Fibroblast of lung (primary cell): ENCODE measurements at regions not wholly inside any gene's neighbourhood (a gene's known extent, or its start where the extent isn't known, plus 50 kb on each side); places are given as distances from the start of the nearest gene placed in this dataset.
A peak's percentile ranks its signal among the peaks of the same experiment; 100 is the strongest.

ENCODE experiments used
- DNase-seq, 2 donors: peaks; one replicate each; pipeline versions ENCODE4 v3.0.0 to v3.0.0-alpha.2; 2010; ENCODE audit warnings: low read depth in 2 of 2
- H2AFZ ChIP-seq: 2 replicates; pipeline ENCODE4 v1.5.1; 2012; ENCODE audit warnings: low read length, control low read depth, inconsistent platforms
- H3K27ac ChIP-seq: 2 replicates; pipeline ENCODE4 v1.5.1; 2011; ENCODE audit warnings: low read length, control low read depth; ENCODE audit not compliant: insufficient read depth
- H3K27me3 ChIP-seq: 2 replicates; pipeline ENCODE4 v1.5.1; 2011; ENCODE audit warnings: mild to moderate bottlenecking, low read length; ENCODE audit not compliant: control insufficient read depth, insufficient read depth
- H3K36me3 ChIP-seq: 2 replicates; pipeline ENCODE4 v1.5.1; 2011; ENCODE audit warnings: low read length; ENCODE audit not compliant: control insufficient read depth, insufficient read depth
- H3K4me1 ChIP-seq: 2 replicates; pipeline ENCODE4 v1.5.1; 2011; ENCODE audit warnings: low read length; ENCODE audit not compliant: control insufficient read depth, insufficient read depth; ENCODE audit errors: extremely low read depth
- H3K4me2 ChIP-seq: 2 replicates; pipeline ENCODE4 v1.5.1; 2011; ENCODE audit warnings: low read length, control low read depth; ENCODE audit not compliant: insufficient read depth; ENCODE audit errors: extremely low read depth
- H3K4me3 ChIP-seq, 4 experiments: fragments of 200-600 bp in 1 of 4; sonication (generic) in 1 of 4; replicated peaks in 1 of 4; 2 replicates each; pipeline ENCODE4 v1.5.1; 2011 to 2016; ENCODE audit warnings: low read length in 4 of 4, low read depth in 3 of 4, mild to moderate bottlenecking in 3 of 4, control low read depth in 2 of 4, inconsistent platforms in 1 of 4, mixed read lengths in 1 of 4; ENCODE audit not compliant: insufficient read depth in 1 of 4; ENCODE audit errors: control extremely low read depth in 1 of 4
- H3K79me2 ChIP-seq: 2 replicates; pipeline ENCODE4 v1.5.1; 2012; ENCODE audit warnings: mild to moderate bottlenecking, low read length, inconsistent platforms; ENCODE audit not compliant: control insufficient read depth, insufficient read depth
- H3K9ac ChIP-seq: 2 replicates; pipeline ENCODE4 v1.5.1; 2011; ENCODE audit warnings: mild to moderate bottlenecking, low read length, control low read depth; ENCODE audit not compliant: insufficient read depth
- H3K9me3 ChIP-seq: 2 replicates; pipeline ENCODE4 v1.5.1; 2012; ENCODE audit warnings: low read depth, low read length; ENCODE audit not compliant: control insufficient read depth, insufficient read depth
- H4K20me1 ChIP-seq: 2 replicates; pipeline ENCODE4 v1.5.1; 2011; ENCODE audit warnings: low read length; ENCODE audit not compliant: control insufficient read depth, insufficient read depth; ENCODE audit errors: extremely low read depth
- EZH2 ChIP-seq: IDR thresholded peaks from 2 replicates; pipeline ENCODE4 v1.5.1; 2012; ENCODE audit warnings: low read length, control low read depth, mild to moderate bottlenecking; ENCODE audit errors: missing control alignments
- TF ChIP-seq, protein P1 (sequence below), 2 donors: IDR thresholded peaks in 1 of 2; conservative IDR thresholded peaks in 1 of 2; 1 replicate in 1 of 2; 2 replicates in 1 of 2; pipeline ENCODE4 v1.5.1; 2011 to 2012; ENCODE audit warnings: low read length in 2 of 2, control low read depth in 1 of 2, inconsistent platforms in 1 of 2, low read depth in 1 of 2, mild to moderate bottlenecking in 1 of 2

DNA sequence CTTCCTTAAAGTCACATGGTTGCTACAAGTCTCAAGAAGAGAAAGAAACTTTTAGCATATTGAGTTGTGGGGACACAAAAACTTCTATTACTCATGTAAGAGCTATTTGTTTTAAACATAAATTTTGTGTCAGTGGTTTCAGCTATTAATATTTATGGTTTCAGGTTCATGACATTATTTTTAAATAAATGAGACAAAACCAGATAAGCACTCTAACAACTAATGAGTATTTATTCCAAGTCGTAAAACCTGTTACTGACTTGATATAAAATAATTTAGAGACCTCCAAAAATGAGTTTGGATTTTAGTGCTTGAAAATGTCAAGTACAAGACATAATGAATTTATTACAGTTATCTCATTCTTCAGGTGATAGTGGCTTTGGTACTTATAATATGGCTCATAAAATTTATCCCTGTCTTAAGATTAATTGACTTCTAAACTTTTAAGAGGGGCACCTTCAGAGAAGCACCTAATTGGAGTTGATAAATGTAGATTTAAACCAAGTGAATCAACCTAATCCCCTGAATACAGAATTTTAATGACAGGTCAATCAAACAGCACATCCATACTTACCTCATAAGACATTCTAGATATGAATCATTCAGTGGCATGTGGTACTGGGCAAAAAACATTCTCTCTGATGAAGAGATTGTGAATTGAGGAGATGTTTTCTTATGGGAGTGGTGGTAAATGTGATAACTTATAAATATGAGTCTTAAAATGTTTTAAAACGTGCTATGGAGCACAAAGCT is 167.7 kb upstream of the PTGFR start:
- Histone ChIP-seq H3K4me2 (no peak overlapping the region), H2AFZ (no peak overlapping the region), H3K36me3 (no peaks in the 10 kb centered on the region), H3K9me3 (no peaks in the 10 kb centered on the region), H3K27me3 (no peaks in the 10 kb centered on the region), H3K4me3 (no peak overlapping the region), H3K27ac (no peak overlapping the region), H3K9ac (no peak overlapping the region), H3K79me2 (no peaks in the 10 kb centered on the region), H3K4me1 (no peaks in the 10 kb centered on the region), H4K20me1 (no peaks in the 10 kb centered on the region)
- TF ChIP-seq, protein P1, sequence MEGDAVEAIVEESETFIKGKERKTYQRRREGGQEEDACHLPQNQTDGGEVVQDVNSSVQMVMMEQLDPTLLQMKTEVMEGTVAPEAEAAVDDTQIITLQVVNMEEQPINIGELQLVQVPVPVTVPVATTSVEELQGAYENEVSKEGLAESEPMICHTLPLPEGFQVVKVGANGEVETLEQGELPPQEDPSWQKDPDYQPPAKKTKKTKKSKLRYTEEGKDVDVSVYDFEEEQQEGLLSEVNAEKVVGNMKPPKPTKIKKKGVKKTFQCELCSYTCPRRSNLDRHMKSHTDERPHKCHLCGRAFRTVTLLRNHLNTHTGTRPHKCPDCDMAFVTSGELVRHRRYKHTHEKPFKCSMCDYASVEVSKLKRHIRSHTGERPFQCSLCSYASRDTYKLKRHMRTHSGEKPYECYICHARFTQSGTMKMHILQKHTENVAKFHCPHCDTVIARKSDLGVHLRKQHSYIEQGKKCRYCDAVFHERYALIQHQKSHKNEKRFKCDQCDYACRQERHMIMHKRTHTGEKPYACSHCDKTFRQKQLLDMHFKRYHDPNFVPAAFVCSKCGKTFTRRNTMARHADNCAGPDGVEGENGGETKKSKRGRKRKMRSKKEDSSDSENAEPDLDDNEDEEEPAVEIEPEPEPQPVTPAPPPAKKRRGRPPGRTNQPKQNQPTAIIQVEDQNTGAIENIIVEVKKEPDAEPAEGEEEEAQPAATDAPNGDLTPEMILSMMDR (conservative IDR thresholded peaks at IDR 0.05 in 1 of 2, IDR thresholded peaks at IDR 0.05 in 1 of 2; ENCODE audit: low read depth in 1 of 2, low read length in 2 of 2) = no peak
- TF ChIP-seq EZH2 = no peak
- DNase-seq = peak; percentile 12 to 58

DNA sequence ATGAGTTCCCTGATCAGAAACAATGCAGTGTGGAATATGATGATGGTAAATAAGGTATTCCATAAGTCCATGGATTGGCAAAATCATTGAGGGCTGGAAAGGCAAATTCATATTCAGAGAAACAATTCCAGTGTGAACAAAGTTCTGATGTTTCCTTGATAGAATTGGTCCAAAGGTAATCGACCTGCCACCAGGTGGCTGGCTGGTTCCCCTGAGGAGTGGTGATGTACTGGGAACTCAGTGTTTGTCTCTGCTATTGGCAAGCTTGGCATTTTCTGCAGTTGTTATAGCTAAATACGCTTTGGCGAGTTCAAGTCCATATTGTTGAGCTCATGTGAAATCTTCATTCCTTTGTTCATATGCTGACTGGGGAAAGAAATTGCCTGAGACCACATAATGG is 165.5 kb upstream of the PTGFR start:
- Histone ChIP-seq H3K4me3 (no peak overlapping the region), H4K20me1 (no peaks in the 10 kb centered on the region), H3K36me3 (no peaks in the 10 kb centered on the region), H3K79me2 (no peaks in the 10 kb centered on the region), H3K4me2 (no peak overlapping the region), H3K27ac (no peak overlapping the region), H3K9ac (no peak overlapping the region), H3K27me3 (no peaks in the 10 kb centered on the region), H3K9me3 (no peaks in the 10 kb centered on the region), H3K4me1 (no peaks in the 10 kb centered on the region), H2AFZ (no peak overlapping the region)
- TF ChIP-seq EZH2 = no peak
- TF ChIP-seq, protein P1 (conservative IDR thresholded peaks at IDR 0.05 in 1 of 2, IDR thresholded peaks at IDR 0.05 in 1 of 2; ENCODE audit: low read depth in 1 of 2, low read length in 2 of 2) = no peak
- no peak for DNase-seq

DNA sequence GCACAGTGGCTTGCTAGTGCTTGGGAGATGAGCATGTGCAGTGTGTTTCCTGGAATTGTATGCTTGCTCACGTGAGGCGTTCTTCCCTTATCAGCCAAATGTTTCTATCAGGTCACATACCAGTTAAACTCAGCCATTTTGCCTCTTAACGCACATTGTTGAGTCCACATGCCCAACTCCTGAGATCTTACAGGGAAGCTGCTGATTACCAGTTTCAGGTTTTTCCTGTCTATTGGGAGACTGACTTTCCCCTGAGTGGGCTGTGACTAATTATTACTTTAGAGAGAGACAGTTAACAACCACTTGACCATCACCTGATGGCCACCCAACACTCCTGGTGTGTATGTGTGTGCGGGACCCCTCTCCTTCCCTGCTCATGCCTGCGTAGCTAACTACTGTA is 161.3 kb upstream of the PTGFR start:
- H3K27ac ChIP-seq = no peak overlapping the region
- H3K4me1 ChIP-seq = no peaks in the 10 kb centered on the region
- DNase-seq = no peak
- no peak overlapping the region for H3K4me2 ChIP-seq
- H3K4me3 ChIP-seq = no peak overlapping the region
- no peaks in the 10 kb centered on the region for H3K27me3 ChIP-seq
- TF ChIP-seq, protein P1 (conservative IDR thresholded peaks at IDR 0.05 in 1 of 2, IDR thresholded peaks at IDR 0.05 in 1 of 2; ENCODE audit: low read depth in 1 of 2, low read length in 2 of 2) = no peak
- TF ChIP-seq EZH2 = no peak
- H2AFZ ChIP-seq = no peak overlapping the region
- no peak overlapping the region for H3K9ac ChIP-seq
- H3K36me3 ChIP-seq = no peaks in the 10 kb centered on the region
- H4K20me1 ChIP-seq = no peaks in the 10 kb centered on the region
- H3K9me3 ChIP-seq = no peaks in the 10 kb centered on the region
- no peaks in the 10 kb centered on the region for H3K79me2 ChIP-seq
